Smooth muscle cell (in vitro differentiated cells): ENCODE measurements at regions not wholly inside any gene's neighbourhood (a gene's known extent, or its start where the extent isn't known, plus 50 kb on each side); places are given as distances from the start of the nearest gene placed in this dataset.

Source experiments
- DNase-seq: peaks from one replicate; lab custom pipeline; 2025; ENCODE audit not compliant: unreplicated experiment; lab: John Stamatoyannopoulos, UW
- H2AFZ ChIP-seq: fragments of 200-600 bp; sonication (generic); 2 replicates; pipeline ENCODE4 v1.6.0; 2016; ENCODE audit warnings: antibody characterized with exemption, low read depth, mild to moderate bottlenecking
- H3F3A ChIP-seq: fragments of 200-600 bp; sonication (generic); 2 replicates; pipeline ENCODE4 v1.6.0; 2017; ENCODE audit warnings: antibody characterized with exemption, low read depth
- H3K27ac ChIP-seq: fragments of 200-600 bp; sonication (generic); 2 replicates; pipeline ENCODE4 v1.5.1; 2016; ENCODE audit warnings: low read depth, mild to moderate bottlenecking
- H3K27me3 ChIP-seq: fragments of 200-600 bp; sonication (generic); 2 replicates; pipeline ENCODE4 v1.6.1; 2016; ENCODE audit warnings: low read depth, mild to moderate bottlenecking
- H3K36me3 ChIP-seq: fragments of 200-600 bp; sonication (generic); 2 replicates; pipeline ENCODE4 v1.5.1; 2016; ENCODE audit warnings: low read depth
- H3K4me1 ChIP-seq: fragments of 200-600 bp; sonication (generic); 2 replicates; pipeline ENCODE4 v1.5.1; 2016; ENCODE audit warnings: low read depth
- H3K4me2 ChIP-seq: fragments of 200-600 bp; sonication (generic); 2 replicates; pipeline ENCODE4 v1.6.0; 2016; ENCODE audit warnings: mild to moderate bottlenecking
- H3K4me3 ChIP-seq: fragments of 200-600 bp; sonication (generic); 2 replicates; pipeline ENCODE4 v1.5.1; 2016; ENCODE audit warnings: mild to moderate bottlenecking
- H3K79me2 ChIP-seq: fragments of 200-600 bp; sonication (generic); 2 replicates; pipeline ENCODE4 v1.6.0; 2016; ENCODE audit warnings: low read depth, mild to moderate bottlenecking
- H3K9ac ChIP-seq: fragments of 200-600 bp; sonication (generic); 2 replicates; pipeline ENCODE4 v1.6.0; 2016; ENCODE audit warnings: low read depth
- H3K9me3 ChIP-seq: fragments of 200-600 bp; sonication (generic); replicated peaks from 2 replicates; pipeline ENCODE4 v1.5.1; 2016; ENCODE audit warnings: low read depth
- H4K20me1 ChIP-seq: fragments of 200-600 bp; sonication (generic); 2 replicates; pipeline ENCODE4 v1.6.0; 2016; ENCODE audit warnings: low read depth
- CTCF ChIP-seq: fragments of 200-600 bp; sonication (generic); IDR thresholded peaks from 2 replicates; pipeline ENCODE4 v1.5.1; 2017; ENCODE audit warnings: borderline replicate concordance, mild to moderate bottlenecking, antibody characterized with exemption; ENCODE audit not compliant: insufficient read depth, poor library complexity, severe bottlenecking
- WGBS: methylation state at CpG from one replicate; pipeline ENCODE4 v1.1.7; 2016; ENCODE audit warnings: low lambda C conversion rate; 5-methylcytosine and 5-hydroxymethylcytosine counted together

GRCh38 chr4:53693408-53693807 is 102.1 kb upstream of the LNX1 start:
- 87% methylated on average over 4 of the region's 4 CpGs for WGBS
- peak overlapping the region; percentile 31 for H2AFZ ChIP-seq

GRCh38 chr4:53688186-53688790 is 97.0 kb upstream of the LNX1 start:
- Histone ChIP-seq H3K9ac (peak overlapping the region; percentile 37), H3F3A (peaks cover 4% of the 10 kb centered on the region), H3K4me3 (no peak overlapping the region), H4K20me1 (no peaks in the 10 kb centered on the region), H3K4me1 (peaks cover 4% of the 10 kb centered on the region), H3K27ac (peak overlapping the region; percentile 86), H3K27me3 (no peaks in the 10 kb centered on the region), H3K79me2 (no peaks in the 10 kb centered on the region), H3K9me3 (no peaks in the 10 kb centered on the region), H3K36me3 (no peaks in the 10 kb centered on the region), H2AFZ (no peak overlapping the region), H3K4me2 (peak overlapping the region; percentile 50)
- TF ChIP-seq CTCF = no peak
- WGBS = 15% methylated on average over 2 of the region's 2 CpGs
- DNase-seq = no peak

More at GRCh38 chr4:53693408-53693807, 102.1 kb upstream of the LNX1 start:
- H3K79me2 ChIP-seq = no peaks in the 10 kb centered on the region
- H3K4me1 ChIP-seq = peaks cover 4% of the 10 kb centered on the region
- no peak for TF ChIP-seq CTCF
- H4K20me1 ChIP-seq = no peaks in the 10 kb centered on the region
- no peak for DNase-seq
- H3K36me3 ChIP-seq = no peaks in the 10 kb centered on the region
- no peak overlapping the region for H3K27ac ChIP-seq
- no peaks in the 10 kb centered on the region for H3K27me3 ChIP-seq
- no peak overlapping the region for H3K9ac ChIP-seq
- no peaks in the 10 kb centered on the region for H3K9me3 ChIP-seq
- no peak overlapping the region for H3K4me3 ChIP-seq
- peaks cover 4% of the 10 kb centered on the region for H3F3A ChIP-seq
- H3K4me2 ChIP-seq = no peak overlapping the region

GRCh38 chr4:53686521-53686920 is 95.2 kb upstream of the LNX1 start:
- H3K4me1 ChIP-seq = peaks cover 4% of the 10 kb centered on the region
- no peak overlapping the region for H3K4me3 ChIP-seq
- H3K27ac ChIP-seq = peak overlapping the region; percentile 86
- peak overlapping the region; percentile 50 for H3K4me2 ChIP-seq
- no peak for TF ChIP-seq CTCF
- no peak for DNase-seq
- 83% methylated on average over 1 of the region's 1 CpG for WGBS
- no peaks in the 10 kb centered on the region for H3K36me3 ChIP-seq
- peaks cover 4% of the 10 kb centered on the region for H3F3A ChIP-seq
- H3K9ac ChIP-seq = no peak overlapping the region
- H2AFZ ChIP-seq = peak overlapping the region; percentile 63
- H3K9me3 ChIP-seq = no peaks in the 10 kb centered on the region
- H3K27me3 ChIP-seq = no peaks in the 10 kb centered on the region
- no peaks in the 10 kb centered on the region for H4K20me1 ChIP-seq
- H3K79me2 ChIP-seq = no peaks in the 10 kb centered on the region
